ENCODE measurements at regions not wholly inside any gene's neighbourhood (a gene's known extent, or its start where the extent isn't known, plus 50 kb on each side); places are given as distances from the start of the nearest gene placed in this dataset.

DNA sequence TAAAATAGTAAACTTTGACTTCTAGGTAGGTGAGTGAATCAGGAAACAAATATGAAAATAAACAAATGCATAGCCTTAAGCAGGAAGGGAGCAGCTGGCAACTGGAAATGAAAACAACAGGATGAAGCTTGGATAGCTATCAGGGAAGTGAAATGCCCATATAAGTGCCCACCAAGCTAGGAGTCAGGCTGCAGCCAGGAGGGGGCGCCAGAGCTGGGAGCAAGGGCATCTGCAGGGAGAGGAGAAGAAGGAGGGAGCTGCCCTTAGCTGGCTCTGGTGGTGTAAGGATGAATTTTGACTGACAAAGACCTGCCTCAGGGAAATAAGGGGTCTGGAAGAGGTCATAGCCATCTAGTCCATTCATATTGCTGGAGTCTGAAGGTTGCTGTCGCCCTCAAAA lies 298.3 kb downstream of the TDRD15 start:
- TF ChIP-seq, protein P1, sequence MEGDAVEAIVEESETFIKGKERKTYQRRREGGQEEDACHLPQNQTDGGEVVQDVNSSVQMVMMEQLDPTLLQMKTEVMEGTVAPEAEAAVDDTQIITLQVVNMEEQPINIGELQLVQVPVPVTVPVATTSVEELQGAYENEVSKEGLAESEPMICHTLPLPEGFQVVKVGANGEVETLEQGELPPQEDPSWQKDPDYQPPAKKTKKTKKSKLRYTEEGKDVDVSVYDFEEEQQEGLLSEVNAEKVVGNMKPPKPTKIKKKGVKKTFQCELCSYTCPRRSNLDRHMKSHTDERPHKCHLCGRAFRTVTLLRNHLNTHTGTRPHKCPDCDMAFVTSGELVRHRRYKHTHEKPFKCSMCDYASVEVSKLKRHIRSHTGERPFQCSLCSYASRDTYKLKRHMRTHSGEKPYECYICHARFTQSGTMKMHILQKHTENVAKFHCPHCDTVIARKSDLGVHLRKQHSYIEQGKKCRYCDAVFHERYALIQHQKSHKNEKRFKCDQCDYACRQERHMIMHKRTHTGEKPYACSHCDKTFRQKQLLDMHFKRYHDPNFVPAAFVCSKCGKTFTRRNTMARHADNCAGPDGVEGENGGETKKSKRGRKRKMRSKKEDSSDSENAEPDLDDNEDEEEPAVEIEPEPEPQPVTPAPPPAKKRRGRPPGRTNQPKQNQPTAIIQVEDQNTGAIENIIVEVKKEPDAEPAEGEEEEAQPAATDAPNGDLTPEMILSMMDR (IDR thresholded peaks at IDR 0.05) = no peak
- TF ChIP-seq RCOR1 (IDR thresholded peaks at IDR 0.05; ENCODE audit: low read depth, low read length) (no peak), HDAC2 (IDR thresholded peaks at IDR 0.05) (no peak), POLR2A (IDR thresholded peaks at IDR 0.05; ENCODE audit: low read length) (no peak), JUN (IDR thresholded peaks at IDR 0.05) (no peak)
- TF ChIP-seq, protein P2, sequence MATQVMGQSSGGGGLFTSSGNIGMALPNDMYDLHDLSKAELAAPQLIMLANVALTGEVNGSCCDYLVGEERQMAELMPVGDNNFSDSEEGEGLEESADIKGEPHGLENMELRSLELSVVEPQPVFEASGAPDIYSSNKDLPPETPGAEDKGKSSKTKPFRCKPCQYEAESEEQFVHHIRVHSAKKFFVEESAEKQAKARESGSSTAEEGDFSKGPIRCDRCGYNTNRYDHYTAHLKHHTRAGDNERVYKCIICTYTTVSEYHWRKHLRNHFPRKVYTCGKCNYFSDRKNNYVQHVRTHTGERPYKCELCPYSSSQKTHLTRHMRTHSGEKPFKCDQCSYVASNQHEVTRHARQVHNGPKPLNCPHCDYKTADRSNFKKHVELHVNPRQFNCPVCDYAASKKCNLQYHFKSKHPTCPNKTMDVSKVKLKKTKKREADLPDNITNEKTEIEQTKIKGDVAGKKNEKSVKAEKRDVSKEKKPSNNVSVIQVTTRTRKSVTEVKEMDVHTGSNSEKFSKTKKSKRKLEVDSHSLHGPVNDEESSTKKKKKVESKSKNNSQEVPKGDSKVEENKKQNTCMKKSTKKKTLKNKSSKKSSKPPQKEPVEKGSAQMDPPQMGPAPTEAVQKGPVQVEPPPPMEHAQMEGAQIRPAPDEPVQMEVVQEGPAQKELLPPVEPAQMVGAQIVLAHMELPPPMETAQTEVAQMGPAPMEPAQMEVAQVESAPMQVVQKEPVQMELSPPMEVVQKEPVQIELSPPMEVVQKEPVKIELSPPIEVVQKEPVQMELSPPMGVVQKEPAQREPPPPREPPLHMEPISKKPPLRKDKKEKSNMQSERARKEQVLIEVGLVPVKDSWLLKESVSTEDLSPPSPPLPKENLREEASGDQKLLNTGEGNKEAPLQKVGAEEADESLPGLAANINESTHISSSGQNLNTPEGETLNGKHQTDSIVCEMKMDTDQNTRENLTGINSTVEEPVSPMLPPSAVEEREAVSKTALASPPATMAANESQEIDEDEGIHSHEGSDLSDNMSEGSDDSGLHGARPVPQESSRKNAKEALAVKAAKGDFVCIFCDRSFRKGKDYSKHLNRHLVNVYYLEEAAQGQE (IDR thresholded peaks at IDR 0.05) = no peak
